GM10266 (cell line): ENCODE measurements at regions not wholly inside any gene's neighbourhood (a gene's known extent, or its start where the extent isn't known, plus 50 kb on each side); places are given as distances from the start of the nearest gene placed in this dataset.

Source experiments
- DNase-seq: peaks from one replicate; pipeline ENCODE4 v3.0.0; 2012; ENCODE audit errors: extremely low spot score
- TF ChIP-seq, protein P1 (sequence below): IDR thresholded peaks from 2 replicates; pipeline ENCODE4 v1.5.1; 2012; ENCODE audit warnings: mild to moderate bottlenecking, low read depth; ENCODE audit not compliant: control insufficient read depth, insufficient read depth; ENCODE audit errors: missing control alignments

DNA sequence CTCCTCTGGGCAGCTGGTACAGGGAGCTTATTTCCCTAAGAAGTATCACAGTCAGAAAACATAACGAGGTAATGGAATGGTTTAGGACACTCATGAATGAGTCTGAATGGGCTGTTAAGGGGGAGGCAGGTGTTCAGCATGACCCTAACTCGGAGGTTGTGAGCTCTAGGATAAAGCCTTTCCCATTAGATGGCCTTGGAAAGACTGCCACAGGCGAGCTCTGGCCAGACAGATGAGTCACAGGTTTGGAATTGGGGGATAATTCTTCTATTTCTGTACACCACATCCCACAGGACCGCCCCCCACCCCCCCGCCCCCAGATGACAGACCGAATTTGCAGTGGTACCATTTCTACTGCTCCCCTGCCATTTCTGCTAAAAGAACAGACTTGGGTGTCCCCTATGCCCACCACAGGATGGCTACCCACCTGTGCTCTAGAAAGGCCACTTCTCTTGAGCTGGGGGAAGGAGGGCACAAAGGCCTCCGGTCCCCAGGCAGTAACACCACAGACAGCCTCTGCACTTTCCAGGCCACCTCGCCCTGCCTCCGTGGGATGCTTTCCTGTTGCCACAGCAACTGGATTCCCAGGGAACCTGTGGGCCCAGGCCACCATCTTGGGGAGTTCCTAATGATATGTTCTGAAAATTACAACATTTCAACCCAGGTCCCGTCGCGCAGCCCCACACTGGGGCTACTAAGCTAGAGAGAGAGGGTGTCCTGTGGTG lies 76.7 kb downstream of the TRIM29 start:
- TF ChIP-seq, protein P1, sequence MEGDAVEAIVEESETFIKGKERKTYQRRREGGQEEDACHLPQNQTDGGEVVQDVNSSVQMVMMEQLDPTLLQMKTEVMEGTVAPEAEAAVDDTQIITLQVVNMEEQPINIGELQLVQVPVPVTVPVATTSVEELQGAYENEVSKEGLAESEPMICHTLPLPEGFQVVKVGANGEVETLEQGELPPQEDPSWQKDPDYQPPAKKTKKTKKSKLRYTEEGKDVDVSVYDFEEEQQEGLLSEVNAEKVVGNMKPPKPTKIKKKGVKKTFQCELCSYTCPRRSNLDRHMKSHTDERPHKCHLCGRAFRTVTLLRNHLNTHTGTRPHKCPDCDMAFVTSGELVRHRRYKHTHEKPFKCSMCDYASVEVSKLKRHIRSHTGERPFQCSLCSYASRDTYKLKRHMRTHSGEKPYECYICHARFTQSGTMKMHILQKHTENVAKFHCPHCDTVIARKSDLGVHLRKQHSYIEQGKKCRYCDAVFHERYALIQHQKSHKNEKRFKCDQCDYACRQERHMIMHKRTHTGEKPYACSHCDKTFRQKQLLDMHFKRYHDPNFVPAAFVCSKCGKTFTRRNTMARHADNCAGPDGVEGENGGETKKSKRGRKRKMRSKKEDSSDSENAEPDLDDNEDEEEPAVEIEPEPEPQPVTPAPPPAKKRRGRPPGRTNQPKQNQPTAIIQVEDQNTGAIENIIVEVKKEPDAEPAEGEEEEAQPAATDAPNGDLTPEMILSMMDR, result no peak
- DNase-seq, result no peak

DNA sequence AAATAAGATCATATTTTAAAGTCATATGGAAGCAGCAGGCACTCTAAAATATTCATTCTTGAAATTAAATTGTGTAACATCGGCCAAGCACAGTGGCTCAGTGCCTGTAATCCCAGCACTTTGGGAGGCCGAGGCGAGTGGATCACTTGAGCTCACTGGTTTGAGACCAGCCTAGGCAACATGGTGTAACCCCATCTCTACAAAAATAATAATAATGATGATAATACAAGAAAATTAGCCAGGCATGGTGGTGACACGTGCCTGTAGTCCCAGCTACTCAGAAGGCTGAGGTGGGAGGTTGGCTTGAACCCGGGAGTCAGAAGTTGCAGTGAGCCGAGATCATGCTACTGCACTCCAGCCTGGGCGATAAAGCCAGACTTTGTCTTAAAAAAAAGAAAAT lies 77.4 kb downstream of the TRIM29 start:
- no peak for DNase-seq
- TF ChIP-seq, protein P1, result no peak

DNA sequence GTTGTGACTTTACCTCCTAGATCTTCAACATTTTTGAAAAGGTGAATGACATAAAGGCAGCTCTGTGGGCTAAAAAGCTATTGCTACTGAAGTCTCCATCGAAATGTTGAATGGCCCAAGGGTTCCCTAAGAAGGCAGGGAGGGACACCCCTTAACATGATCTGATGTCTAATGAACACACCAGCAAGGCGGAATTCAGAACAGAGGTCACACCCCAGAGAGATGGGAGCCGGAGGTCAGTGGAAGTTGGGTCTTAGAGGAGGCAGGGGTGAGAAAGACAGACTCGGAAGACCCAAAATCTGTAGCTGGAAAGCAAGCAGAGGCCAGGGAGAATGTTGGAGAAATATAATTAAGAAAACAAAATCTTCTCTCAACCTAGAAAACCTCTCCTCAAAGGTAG lies 79.0 kb downstream of the TRIM29 start:
- no peak for DNase-seq
- TF ChIP-seq, protein P1, result no peak

DNA sequence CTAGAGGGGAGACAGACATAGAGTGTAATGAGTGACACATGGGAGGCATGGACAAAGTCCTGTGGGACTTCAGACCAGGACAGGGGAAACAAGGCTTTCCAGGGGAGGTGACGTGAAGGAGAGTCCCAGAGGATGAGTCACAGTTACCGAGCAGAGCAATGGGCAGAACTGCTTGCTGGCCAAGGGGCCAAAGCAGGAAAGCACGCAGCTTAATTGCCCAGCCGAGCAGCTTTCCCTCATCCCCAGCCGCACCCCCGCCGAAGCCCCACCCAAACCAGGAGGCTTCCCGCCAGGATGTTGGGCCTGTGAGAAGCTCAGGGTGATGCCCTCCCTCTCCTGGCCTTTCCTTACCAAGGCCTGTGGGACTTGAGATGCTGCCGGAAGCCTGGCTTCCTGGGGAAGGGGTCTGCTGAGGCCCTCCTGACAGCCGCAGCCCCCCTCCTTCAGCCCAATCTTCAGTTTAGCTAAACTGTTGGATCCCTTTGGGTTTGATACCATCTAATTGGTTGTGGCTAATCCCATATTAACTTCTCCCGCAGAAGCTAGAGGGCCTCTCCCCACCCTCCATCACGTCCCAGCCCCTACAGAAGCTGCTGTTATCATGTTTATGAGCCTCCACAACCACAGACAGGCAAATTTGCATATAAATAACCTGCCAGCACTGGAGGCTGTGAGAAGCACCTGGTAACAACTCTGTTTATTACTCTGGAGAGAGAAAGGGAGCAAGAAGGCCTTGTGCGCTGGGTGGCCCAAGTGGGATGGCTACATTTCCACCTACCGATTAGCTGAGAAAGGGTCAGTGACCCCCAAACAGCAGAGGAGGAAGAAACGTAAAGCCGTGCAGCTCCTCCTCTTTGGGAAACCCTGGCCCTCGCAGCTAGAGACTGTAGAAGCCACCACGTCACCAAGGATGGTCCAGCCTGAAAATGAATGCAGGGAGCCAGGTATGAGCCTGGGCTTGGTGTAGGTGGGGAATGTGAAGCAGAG lies 80.0 kb downstream of the TRIM29 start:
- TF ChIP-seq, protein P1, result no peak
- no peak for DNase-seq

DNA sequence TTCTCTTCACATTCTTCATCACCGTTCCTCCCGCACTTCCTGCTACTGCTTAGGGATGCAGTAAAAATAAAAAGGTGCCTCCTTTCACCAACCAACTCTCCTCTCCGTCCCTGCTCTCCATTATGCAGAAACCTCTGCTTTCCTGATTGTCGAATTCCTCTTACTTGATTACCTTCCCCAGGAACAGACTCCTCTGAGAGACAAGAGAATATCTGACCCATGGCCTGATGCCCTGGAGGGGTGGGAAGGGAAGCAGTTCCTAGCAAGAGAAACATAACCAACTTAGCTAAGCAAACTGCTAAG lies 80.9 kb downstream of the TRIM29 start:
- no peak for DNase-seq
- TF ChIP-seq, protein P1, result no peak

DNA sequence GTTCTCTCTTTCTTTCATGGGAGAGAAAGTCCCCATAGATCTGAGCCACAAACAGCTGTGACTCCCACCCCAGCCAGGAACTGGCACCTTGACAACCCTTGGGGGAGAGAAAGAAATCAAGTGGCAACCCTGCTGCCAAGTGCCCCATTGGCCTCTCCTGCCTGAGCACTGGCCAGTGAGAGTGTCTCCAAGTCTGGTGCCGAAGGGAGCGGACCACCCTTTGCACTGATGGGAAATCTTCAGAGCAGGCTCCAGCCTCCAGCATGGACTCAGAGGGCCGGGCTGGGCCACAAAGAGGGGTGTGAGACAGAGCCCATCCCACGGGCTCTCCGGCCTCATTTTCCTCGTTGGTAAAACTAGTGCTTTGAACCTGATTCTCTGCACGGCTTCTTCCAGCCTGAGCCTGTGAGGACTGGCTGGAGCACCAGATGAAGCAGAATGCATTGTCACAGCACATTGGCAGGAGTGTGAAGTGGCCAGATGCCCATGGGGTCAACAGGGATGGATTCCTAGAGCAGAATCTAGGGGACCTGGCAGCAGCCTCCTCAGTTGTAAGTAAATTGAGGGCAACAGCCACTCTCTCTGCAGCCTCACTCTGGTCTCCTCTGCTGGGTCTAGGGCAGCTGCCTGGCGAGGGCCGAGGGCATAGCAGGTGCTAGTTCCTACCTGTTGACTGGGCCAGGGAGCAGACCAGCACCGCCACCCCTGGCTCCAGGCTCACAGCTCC lies 81.4 kb downstream of the TRIM29 start:
- TF ChIP-seq, protein P1, result no peak
- DNase-seq, result no peak

DNA sequence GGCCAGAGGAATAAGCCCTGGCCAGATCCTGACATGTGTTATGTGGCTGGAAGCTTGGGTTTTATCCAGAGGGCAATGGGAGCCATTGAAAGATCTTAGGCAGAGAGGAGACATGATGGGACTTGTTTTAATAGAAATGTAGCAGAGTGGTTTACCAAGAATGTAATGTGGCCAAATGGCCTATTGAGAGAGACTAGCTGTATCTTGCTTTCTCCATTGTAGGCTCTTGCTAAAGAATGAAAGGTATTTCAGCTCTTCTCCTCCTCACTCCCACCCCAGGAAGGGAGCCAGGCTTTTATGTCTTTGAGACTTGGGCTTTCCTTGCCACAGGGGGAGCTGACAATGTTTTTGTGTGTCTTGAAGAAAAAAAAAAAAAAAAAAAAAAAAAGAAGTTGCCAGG lies 82.3 kb downstream of the TRIM29 start:
- no peak for DNase-seq

More for the DNA sequence above, 82.3 kb downstream of the TRIM29 start:
- TF ChIP-seq, protein P1, result no peak
